ENCODE measurements at regions not wholly inside any gene's neighbourhood (a gene's known extent, or its start where the extent isn't known, plus 50 kb on each side); places are given as distances from the start of the nearest gene placed in this dataset.

DNA sequence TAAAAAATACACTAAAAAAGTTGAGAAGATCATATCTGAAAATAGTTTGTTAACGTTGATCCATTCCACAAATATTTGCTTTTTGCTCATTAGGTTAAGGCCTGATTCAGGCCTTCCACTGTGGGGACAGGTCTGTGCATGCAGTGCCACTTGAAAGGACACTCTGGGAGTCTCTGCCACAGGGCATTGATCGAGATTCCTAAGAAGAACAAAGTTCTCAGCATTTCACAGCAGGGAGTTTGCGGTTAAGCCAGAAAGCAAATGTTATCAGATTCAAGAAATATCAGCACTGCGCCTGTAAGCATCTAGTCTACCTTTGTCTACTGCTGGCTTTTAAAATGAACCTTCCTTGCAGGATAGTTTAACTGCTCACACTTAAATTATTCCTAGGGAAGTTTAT is 62.2 kb upstream of the TNIP3 start:
- DNase-seq: no peak

DNA sequence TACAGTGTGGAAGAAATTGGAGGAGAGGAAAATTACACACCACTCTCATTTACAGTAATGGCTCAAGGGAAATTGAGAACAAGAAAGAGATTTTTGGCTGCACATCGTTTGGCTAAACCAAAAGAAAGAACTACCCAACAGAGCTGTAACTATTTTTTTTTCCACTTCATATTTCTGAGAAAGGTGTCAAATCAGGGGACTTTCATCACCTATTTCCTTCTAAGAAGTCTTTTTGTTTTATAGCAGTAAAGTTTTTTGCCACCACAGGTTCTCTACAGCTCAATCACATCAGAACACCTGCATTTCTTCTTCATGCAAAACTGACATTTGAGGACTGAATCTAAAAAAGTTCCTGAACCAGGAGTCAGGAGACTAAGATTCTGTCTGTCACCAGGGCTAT is 57.5 kb upstream of the TNIP3 start:
- DNase-seq: peak in 1 of 5 donors; percentile 28

DNA sequence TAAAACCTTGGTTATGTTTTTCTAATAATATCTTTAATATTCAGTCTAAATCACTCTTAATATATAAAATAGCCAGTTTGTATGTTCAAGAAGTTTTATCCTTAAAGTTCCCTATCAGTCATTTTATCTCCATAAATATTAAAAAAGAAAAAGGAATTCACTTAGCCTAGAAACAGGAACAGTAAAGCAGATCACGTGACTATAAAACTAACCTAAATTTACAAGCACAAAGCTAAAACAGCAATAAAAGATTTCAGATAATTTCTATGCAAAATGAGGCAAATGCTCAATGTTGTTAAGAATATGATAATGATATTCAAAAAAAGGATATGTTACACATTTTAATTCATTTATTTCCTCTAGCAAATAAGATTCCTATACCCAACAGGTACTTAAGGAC is 57.1 kb upstream of the TNIP3 start:
- no peak for DNase-seq

- no peak for DNase-seq
These were observed 56.6 kb upstream of the TNIP3 start for GRCh38 chr4:121220698-121221097.

GRCh38 chr4:121219227-121219626 is 55.1 kb upstream of the TNIP3 start:
- no peak for DNase-seq

DNA sequence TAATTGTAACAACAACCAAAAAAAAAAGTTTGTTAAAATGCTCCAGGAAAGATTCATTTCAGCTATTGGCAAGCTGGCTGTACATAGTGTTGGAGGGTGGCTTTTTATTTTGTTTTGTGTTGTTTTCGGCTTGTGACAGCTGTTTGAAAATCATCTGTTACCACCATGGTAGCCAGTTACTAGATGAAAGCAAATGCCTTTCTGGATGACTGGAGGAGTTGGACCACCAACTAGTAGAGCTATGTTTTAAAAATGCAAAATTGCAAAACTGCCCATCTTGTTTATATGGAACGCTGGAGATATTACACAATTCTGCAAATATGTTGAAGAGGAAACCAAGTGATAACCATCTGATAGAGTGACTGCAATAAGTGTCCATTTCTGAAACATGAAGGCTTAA is 53.2 kb upstream of the TNIP3 start:
- DNase-seq: no peak

- DNase-seq: no peak
These were observed 52.3 kb upstream of the TNIP3 start for GRCh38 chr4:121216461-121216860.

- DNase-seq: no peak
These were observed 49.8 kb upstream of the TNIP3 start for GRCh38 chr4:121213940-121214339.
